Endothelial cell of umbilical vein (primary cell): ENCODE measurements at regions not wholly inside any gene's neighbourhood (a gene's known extent, or its start where the extent isn't known, plus 50 kb on each side); places are given as distances from the start of the nearest gene placed in this dataset.

ENCODE experiments used
- CTCF ChIP-seq, 2 donors: IDR thresholded peaks; 1 replicate in 1 of 2; 2 replicates in 1 of 2; pipeline ENCODE4 v1.5.1; 2011; ENCODE audit warnings: low read length in 2 of 2, mild to moderate bottlenecking in 2 of 2, moderate library complexity in 2 of 2, control low read depth in 1 of 2, inconsistent platforms in 1 of 2, low read depth in 1 of 2; ENCODE audit not compliant: insufficient read depth in 1 of 2; ENCODE audit errors: extremely low read depth in 1 of 2
- POLR2A ChIP-seq: IDR thresholded peaks from 2 replicates; pipeline ENCODE4 v1.6.1; 2012; ENCODE audit warnings: low read depth, mild to moderate bottlenecking, control low read depth, low read length
- POLR2AphosphoS5 ChIP-seq: IDR thresholded peaks from 2 replicates; pipeline ENCODE4 v1.6.1; 2012; ENCODE audit warnings: low read depth, mild to moderate bottlenecking, control low read depth, low read length, moderate library complexity; ENCODE audit not compliant: insufficient read depth

- TF ChIP-seq CTCF (IDR thresholded peaks at IDR 0.05; ENCODE audit: extremely low read depth in 1 of 2, insufficient read depth in 1 of 2, low read depth in 1 of 2, low read length in 2 of 2) (no peak), POLR2A (no peak), POLR2AphosphoS5 (no peak)
Measured at GRCh38 chr1:17925290-17926237, 170.4 kb downstream of the ACTL8 start.
